ENCODE measurements at regions not wholly inside any gene's neighbourhood (a gene's known extent, or its start where the extent isn't known, plus 50 kb on each side); places are given as distances from the start of the nearest gene placed in this dataset.

DNA sequence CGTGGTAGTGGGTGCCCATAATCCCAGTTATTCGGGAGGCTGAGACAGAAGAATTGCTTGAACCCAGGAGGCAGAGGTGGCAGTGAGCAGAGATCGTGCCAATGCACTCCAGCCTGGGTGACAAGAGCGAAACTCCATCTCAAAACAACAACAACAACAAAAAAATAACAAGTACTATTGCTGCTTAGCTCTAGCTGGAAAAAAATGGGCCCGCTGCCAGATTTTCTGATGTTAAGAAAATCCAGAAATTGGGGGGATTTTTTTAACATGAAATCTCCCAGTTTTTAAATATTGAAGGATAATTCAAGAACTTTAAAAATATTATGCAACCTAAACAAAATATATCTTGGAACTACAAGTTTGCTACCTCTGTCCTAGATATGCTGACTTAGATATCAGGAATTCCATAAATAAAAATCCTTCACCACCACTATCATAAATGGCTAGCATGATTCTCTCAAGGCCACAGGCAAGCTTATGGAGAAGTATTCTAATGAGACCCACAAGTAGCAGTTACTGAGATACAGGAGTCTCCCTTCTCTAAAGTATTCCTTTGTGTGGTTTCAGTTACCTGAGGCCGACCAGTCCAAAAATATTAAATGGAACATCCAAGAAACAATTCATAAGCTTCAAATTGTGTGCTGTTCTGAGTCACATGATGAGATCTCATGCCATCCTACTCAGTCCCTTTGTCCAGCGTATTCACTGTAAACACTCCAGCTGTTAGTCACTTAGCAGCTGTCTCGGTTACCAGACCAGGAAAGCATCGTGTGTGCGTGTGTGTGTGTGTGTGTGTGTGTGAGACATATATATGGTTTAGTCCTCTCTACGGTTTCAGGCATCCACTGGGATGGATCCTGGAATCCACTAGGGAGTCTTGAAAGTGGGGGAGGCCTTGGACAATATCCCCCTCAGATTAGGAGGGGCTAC is 277.2 kb downstream of the TBL1XR1 start:
- FAIRE-seq: no peak

More for the DNA sequence above, 277.2 kb downstream of the TBL1XR1 start:
- peak; percentile 18 for DNase-seq (ENCODE audit: low spot score)
- H3K36me3 ChIP-seq (replicated peaks in 1 of 2; ENCODE audit: control insufficient read depth in 1 of 2, insufficient read depth in 2 of 2, low read length in 2 of 2): no peaks in the 10 kb centered on the region
- POLR2A ChIA-PET: no interaction called here
- peak overlapping the region in 2 of 3 experiments; percentile 8 to 20; a peak in 1 of 6 replicates for H3K4me3 ChIP-seq (replicated peaks in 1 of 3; ENCODE audit: insufficient read depth in 1 of 3, low read depth in 2 of 3, low read length in 3 of 3)
- CTCF ChIA-PET (ENCODE audit: low intra/inter-chr PET ratio, low total read pairs): no interaction called here
- ATAC-seq: peak; percentile 84
- no peak overlapping the region for H2AFZ ChIP-seq (ENCODE audit: low read length)
- no TSS peak for BruUV-seq (replicated peaks)
- no peaks in the 10 kb centered on the region for H3K9me3 ChIP-seq (ENCODE audit: low read length)
- intact Hi-C loops (cut with micrococcal nuclease; ENCODE audit: unreplicated experiment) (no loop called here), in situ Hi-C loops (cut with HindIII; ENCODE audit: extremely low pct_ligation_motif_present, low pct_unique_long_range_greater_than_20kb) (no loop called here)
- no peak overlapping the region for H3K27ac ChIP-seq (ENCODE audit: extremely low read length, insufficient read depth, low read length)
- H3K27me3 ChIP-seq (ENCODE audit: control insufficient read depth in 1 of 2, insufficient read depth in 2 of 2, low read length in 2 of 2): peaks cover 0 to 2% of the 10 kb centered on the region in 2 experiments; a peak in 1 of 5 replicates
- peaks cover 12% of the 10 kb centered on the region for H3K4me1 ChIP-seq (ENCODE audit: insufficient read depth, low read length)
- peak overlapping the region; percentile 65 for H3K4me2 ChIP-seq (ENCODE audit: low read depth, low read length)
- 49% methylated on average over 11 of the region's 11 CpGs for WGBS (ENCODE audit: low lambda C conversion rate)
- TF ChIP-seq MAFF (IDR thresholded peaks at IDR 0.05; ENCODE audit: low read depth, low read length) (peak; percentile 40; the same call in 1 of the 2 replicates), JUND (CRISPR knock-in tag; IDR thresholded peaks at IDR 0.05) (no peak), TSC22D2 (CRISPR knock-in tag; IDR thresholded peaks at IDR 0.05; ENCODE audit: borderline replicate concordance) (no peak), MAFK (conservative IDR thresholded peaks at IDR 0.05 in 1 of 2, IDR thresholded peaks at IDR 0.05 in 1 of 2; ENCODE audit: low read length in 2 of 2) (peak; percentile 13 to 69; a peak in 2 of 4 replicates), ZNF20 (CRISPR knock-in tag; IDR thresholded peaks at IDR 0.05) (no peak)
- TF ChIP-seq, protein P1, sequence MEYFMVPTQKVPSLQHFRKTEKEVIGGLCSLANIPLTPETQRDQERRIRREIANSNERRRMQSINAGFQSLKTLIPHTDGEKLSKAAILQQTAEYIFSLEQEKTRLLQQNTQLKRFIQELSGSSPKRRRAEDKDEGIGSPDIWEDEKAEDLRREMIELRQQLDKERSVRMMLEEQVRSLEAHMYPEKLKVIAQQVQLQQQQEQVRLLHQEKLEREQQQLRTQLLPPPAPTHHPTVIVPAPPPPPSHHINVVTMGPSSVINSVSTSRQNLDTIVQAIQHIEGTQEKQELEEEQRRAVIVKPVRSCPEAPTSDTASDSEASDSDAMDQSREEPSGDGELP (IDR thresholded peaks at IDR 0.05; ENCODE audit: borderline replicate concordance, low read depth): peak; percentile 30; the same call in 1 of the 2 replicates
- TF ChIP-seq, protein P2, sequence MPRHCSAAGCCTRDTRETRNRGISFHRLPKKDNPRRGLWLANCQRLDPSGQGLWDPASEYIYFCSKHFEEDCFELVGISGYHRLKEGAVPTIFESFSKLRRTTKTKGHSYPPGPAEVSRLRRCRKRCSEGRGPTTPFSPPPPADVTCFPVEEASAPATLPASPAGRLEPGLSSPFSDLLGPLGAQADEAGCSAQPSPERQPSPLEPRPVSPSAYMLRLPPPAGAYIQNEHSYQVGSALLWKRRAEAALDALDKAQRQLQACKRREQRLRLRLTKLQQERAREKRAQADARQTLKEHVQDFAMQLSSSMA (CRISPR knock-in tag; IDR thresholded peaks at IDR 0.05): no peak
- H4K20me1 ChIP-seq (ENCODE audit: insufficient read depth, low read length): no peaks in the 10 kb centered on the region
- no peak overlapping the region for H3K9ac ChIP-seq (ENCODE audit: insufficient read depth, low read depth, low read length)
- no peaks in the 10 kb centered on the region for H3K79me2 ChIP-seq (ENCODE audit: insufficient read depth, low read length)
